Neural progenitor cell (in vitro differentiated cells): ENCODE measurements at regions not wholly inside any gene's neighbourhood (a gene's known extent, or its start where the extent isn't known, plus 50 kb on each side); places are given as distances from the start of the nearest gene placed in this dataset.

Experiments
- EZH2 ChIP-seq: fragments of 200-600 bp; sonication (generic); IDR thresholded peaks from 2 replicates; pipeline ENCODE4 v1.6.1; 2017; ENCODE audit warnings: antibody characterized with exemption, mild to moderate bottlenecking, moderate library complexity
- EZH2phosphoT487 ChIP-seq: fragments of 200-600 bp; sonication (generic); IDR thresholded peaks from 2 replicates; pipeline ENCODE4 v1.6.1; 2017; ENCODE audit warnings: antibody characterized with exemption
- TF ChIP-seq, protein P1 (sequence below): fragments of 200-600 bp; sonication (generic); IDR thresholded peaks from 2 replicates; pipeline ENCODE4 v1.5.1; 2017; ENCODE audit warnings: antibody characterized with exemption, mild to moderate bottlenecking

DNA sequence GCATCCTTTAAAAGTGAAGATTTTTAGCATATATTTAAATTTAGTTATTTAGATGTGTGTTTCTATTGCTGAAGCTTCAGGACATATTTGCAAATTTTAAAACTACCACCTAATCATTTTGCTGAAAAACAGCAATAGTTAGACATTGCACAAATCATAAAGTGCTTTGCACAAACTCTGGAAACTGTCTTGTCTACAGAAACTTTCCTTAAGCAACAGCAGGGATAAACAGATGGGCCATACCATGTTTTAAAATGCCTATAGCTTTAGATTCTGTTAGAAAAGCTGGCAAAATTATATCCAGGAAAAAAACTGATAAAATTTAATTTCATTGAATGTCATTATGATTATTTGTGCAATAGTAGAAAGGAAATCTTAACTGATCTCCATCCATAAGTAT, 1313.9 kb upstream of the ACVR2A start:
- TF ChIP-seq EZH2 (no peak), EZH2phosphoT487 (no peak)
- TF ChIP-seq, protein P1, sequence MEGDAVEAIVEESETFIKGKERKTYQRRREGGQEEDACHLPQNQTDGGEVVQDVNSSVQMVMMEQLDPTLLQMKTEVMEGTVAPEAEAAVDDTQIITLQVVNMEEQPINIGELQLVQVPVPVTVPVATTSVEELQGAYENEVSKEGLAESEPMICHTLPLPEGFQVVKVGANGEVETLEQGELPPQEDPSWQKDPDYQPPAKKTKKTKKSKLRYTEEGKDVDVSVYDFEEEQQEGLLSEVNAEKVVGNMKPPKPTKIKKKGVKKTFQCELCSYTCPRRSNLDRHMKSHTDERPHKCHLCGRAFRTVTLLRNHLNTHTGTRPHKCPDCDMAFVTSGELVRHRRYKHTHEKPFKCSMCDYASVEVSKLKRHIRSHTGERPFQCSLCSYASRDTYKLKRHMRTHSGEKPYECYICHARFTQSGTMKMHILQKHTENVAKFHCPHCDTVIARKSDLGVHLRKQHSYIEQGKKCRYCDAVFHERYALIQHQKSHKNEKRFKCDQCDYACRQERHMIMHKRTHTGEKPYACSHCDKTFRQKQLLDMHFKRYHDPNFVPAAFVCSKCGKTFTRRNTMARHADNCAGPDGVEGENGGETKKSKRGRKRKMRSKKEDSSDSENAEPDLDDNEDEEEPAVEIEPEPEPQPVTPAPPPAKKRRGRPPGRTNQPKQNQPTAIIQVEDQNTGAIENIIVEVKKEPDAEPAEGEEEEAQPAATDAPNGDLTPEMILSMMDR, result no peak
